ENCODE measurements at regions not wholly inside any gene's neighbourhood (a gene's known extent, or its start where the extent isn't known, plus 50 kb on each side); places are given as distances from the start of the nearest gene placed in this dataset.
"Not testable (repeated sequence)": the region's sequence is repeated elsewhere in the genome, so short reads cannot be mapped to it uniquely, and the experiment has no call there.

DNA sequence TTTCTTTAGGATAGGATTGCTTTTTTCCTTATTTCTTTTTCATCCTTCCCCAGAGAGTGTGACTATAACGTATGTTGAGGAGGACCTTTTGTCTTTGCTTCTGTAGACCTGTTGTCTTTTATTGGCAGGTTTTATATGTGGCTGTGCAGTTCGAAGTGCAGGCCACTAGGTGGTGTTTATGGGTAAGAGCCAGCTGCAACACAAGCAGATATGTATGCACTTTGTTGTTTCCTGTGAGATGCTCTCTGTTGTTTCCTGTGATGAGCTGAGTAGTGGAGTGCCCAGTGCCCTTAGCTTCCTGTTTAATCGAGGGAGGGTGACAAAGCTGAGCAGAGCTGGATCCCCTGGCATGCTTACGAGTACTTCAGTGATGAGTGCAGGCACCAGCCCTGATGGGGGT lies 50.0 kb upstream of the TGIF2LX start:
- not testable (repeated sequence) for H3K9ac ChIP-seq (ENCODE audit: extremely low read depth, insufficient read length, low read length); H3K27me3 ChIP-seq (ENCODE audit: insufficient read depth, low read length); H3K79me2 ChIP-seq (ENCODE audit: insufficient read depth, low read length); H4K5ac ChIP-seq (ENCODE audit: insufficient read length, low read depth, low read length); H2BK20ac ChIP-seq (ENCODE audit: low read depth, low read length, poor library complexity, severe bottlenecking); H3K18ac ChIP-seq (ENCODE audit: insufficient read length, low read depth, low read length); H4K20me1 ChIP-seq (ENCODE audit: control insufficient read depth, insufficient read depth, insufficient read length); H2BK5ac ChIP-seq (ENCODE audit: insufficient read length, low read length); H4K91ac ChIP-seq (ENCODE audit: insufficient read length, low read depth, low read length); H2BK120ac ChIP-seq (ENCODE audit: low read depth, low read length, poor library complexity, severe bottlenecking); H3K14ac ChIP-seq (ENCODE audit: insufficient read depth, low read length); H3K4me1 Mint-ChIP-seq; H3K56ac ChIP-seq (ENCODE audit: insufficient read length, low read depth, low read length); H3T11ph ChIP-seq (ENCODE audit: low read length); H3K9me3 ChIP-seq (ENCODE audit: control insufficient read depth, low read depth, low read length); H3K27ac ChIP-seq (ENCODE audit: insufficient read length, low read depth, low read length); H3K23ac ChIP-seq (ENCODE audit: insufficient read length, low read depth, low read length); H4K8ac ChIP-seq (replicated peaks; ENCODE audit: insufficient read length, low read depth, low read length); H2AFZ ChIP-seq (ENCODE audit: low read length); H3K4ac ChIP-seq (ENCODE audit: low read depth, low read length); H3K79me1 ChIP-seq (ENCODE audit: insufficient read depth, low read depth, low read length, poor library complexity, severe bottlenecking); H3K4me3 Mint-ChIP-seq; H3K4me1 ChIP-seq (ENCODE audit: insufficient read depth, low read length); H2BK15ac ChIP-seq (ENCODE audit: low read depth, low read length); H2AK5ac ChIP-seq (ENCODE audit: insufficient read length, low read length); H3K9me3 Mint-ChIP-seq; H2BK12ac ChIP-seq (ENCODE audit: insufficient read length, low read depth, low read length); H3K4me2 ChIP-seq (ENCODE audit: insufficient read depth, insufficient read length, low read length); H3K23me2 ChIP-seq (ENCODE audit: insufficient read length, low read depth, low read length, poor library complexity, severe bottlenecking); H3K27ac Mint-ChIP-seq; H3K27me3 Mint-ChIP-seq (ENCODE audit: low read depth)
- WGBS (ENCODE audit: extremely low coverage, insufficient read length, low lambda C conversion rate), result no CpG with 5 or more reads among the region's 4 CpGs
- TF ChIP-seq, protein P1, sequence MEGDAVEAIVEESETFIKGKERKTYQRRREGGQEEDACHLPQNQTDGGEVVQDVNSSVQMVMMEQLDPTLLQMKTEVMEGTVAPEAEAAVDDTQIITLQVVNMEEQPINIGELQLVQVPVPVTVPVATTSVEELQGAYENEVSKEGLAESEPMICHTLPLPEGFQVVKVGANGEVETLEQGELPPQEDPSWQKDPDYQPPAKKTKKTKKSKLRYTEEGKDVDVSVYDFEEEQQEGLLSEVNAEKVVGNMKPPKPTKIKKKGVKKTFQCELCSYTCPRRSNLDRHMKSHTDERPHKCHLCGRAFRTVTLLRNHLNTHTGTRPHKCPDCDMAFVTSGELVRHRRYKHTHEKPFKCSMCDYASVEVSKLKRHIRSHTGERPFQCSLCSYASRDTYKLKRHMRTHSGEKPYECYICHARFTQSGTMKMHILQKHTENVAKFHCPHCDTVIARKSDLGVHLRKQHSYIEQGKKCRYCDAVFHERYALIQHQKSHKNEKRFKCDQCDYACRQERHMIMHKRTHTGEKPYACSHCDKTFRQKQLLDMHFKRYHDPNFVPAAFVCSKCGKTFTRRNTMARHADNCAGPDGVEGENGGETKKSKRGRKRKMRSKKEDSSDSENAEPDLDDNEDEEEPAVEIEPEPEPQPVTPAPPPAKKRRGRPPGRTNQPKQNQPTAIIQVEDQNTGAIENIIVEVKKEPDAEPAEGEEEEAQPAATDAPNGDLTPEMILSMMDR (conservative IDR thresholded peaks at IDR 0.05), result peak; percentile 70; the same call in 2 of the 3 replicates
- peaks cover 0 to 13% (median 4%) of the 10 kb centered on the region in 3 experiments; a peak in 4 of 7 replicates for H3K36me3 Mint-ChIP-seq (ENCODE audit: insufficient read depth in 1 of 3, low read depth in 3 of 3)
- peak; percentile 70 for DNase-seq

Measured in H9 (cell line).